ENCODE measurements at regions not wholly inside any gene's neighbourhood (a gene's known extent, or its start where the extent isn't known, plus 50 kb on each side); places are given as distances from the start of the nearest gene placed in this dataset.
A peak's percentile ranks its signal among the peaks of the same experiment; 100 is the strongest.

DNA sequence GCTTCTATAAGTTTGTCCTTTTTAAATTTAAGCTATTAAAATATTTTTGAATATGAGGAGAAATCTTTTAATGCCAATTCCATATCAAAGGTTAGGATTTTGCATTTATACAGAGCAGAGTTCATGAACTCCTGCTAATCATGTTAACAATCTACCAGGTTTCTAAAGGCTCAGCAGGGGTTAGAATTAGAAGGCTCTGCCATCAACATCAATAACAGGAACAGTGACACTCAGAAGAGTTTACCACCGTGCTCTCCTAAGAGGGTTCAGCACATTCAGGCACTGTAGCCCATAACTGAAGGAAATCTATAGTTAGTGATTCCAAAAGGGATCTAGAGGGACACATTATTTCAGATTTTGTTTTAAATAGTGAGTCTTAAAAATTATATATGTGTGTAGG lies 100.1 kb downstream of the HOXA1 start:
- H2AFZ ChIP-seq (ENCODE audit: control insufficient read depth, low read length), result no peak overlapping the region
- H3K9me1 ChIP-seq (ENCODE audit: control insufficient read depth, extremely low read depth, insufficient read depth, low read length), result no peaks in the 10 kb centered on the region
- no peaks in the 10 kb centered on the region for H3K36me3 ChIP-seq (ENCODE audit: control insufficient read depth in 2 of 2, extremely low read depth in 1 of 2, insufficient read depth in 2 of 2, low read length in 2 of 2)
- peaks cover 24% of the 10 kb centered on the region for H3K4me1 ChIP-seq (ENCODE audit: control insufficient read depth, extremely low read depth, insufficient read depth, low read length)
- H3K4me3 ChIP-seq (ENCODE audit: control insufficient read depth in 2 of 3, extremely low read depth in 1 of 3, insufficient read depth in 2 of 3, low read depth in 1 of 3, low read length in 3 of 3), result no peak overlapping the region
- H4K20me1 ChIP-seq (ENCODE audit: control insufficient read depth, extremely low read depth, insufficient read depth, low read length), result no peaks in the 10 kb centered on the region
- no peak overlapping the region for H3K4me2 ChIP-seq (ENCODE audit: control insufficient read depth, extremely low read depth, insufficient read depth, low read depth, low read length)
- H3K79me2 ChIP-seq (ENCODE audit: control insufficient read depth, insufficient read depth, low read length), result no peaks in the 10 kb centered on the region
- H3K9me3 ChIP-seq (ENCODE audit: control insufficient read depth, low read depth, low read length), result no peaks in the 10 kb centered on the region
- dilution Hi-C loops (cut with MboI; ENCODE audit: extremely low pct_ligation_motif_present, low sequenced_read_pairs), result no loop called here
- H3K27me3 ChIP-seq (ENCODE audit: control insufficient read depth, extremely low read depth, insufficient read depth, low read length), result no peaks in the 10 kb centered on the region
- FAIRE-seq (no peak), DNase-seq (ENCODE audit: low read depth, low spot score) (no peak)
- H3K9ac ChIP-seq (ENCODE audit: control insufficient read depth, extremely low read depth, insufficient read depth, low read length), result no peak overlapping the region
- H3K27ac ChIP-seq (ENCODE audit: control insufficient read depth, insufficient read depth, low read length), result no peak overlapping the region
- no peak for TF ChIP-seq EZH2 (IDR thresholded peaks at IDR 0.05; ENCODE audit: low read length)
- TF ChIP-seq, protein P1, sequence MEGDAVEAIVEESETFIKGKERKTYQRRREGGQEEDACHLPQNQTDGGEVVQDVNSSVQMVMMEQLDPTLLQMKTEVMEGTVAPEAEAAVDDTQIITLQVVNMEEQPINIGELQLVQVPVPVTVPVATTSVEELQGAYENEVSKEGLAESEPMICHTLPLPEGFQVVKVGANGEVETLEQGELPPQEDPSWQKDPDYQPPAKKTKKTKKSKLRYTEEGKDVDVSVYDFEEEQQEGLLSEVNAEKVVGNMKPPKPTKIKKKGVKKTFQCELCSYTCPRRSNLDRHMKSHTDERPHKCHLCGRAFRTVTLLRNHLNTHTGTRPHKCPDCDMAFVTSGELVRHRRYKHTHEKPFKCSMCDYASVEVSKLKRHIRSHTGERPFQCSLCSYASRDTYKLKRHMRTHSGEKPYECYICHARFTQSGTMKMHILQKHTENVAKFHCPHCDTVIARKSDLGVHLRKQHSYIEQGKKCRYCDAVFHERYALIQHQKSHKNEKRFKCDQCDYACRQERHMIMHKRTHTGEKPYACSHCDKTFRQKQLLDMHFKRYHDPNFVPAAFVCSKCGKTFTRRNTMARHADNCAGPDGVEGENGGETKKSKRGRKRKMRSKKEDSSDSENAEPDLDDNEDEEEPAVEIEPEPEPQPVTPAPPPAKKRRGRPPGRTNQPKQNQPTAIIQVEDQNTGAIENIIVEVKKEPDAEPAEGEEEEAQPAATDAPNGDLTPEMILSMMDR (optimal IDR thresholded peaks at IDR 0.05 in 1 of 3, IDR thresholded peaks at IDR 0.05 in 1 of 3, conservative IDR thresholded peaks at IDR 0.05 in 1 of 3; ENCODE audit: extremely low read depth in 1 of 3, insufficient read depth in 2 of 3, low read length in 3 of 3), result no peak

DNA sequence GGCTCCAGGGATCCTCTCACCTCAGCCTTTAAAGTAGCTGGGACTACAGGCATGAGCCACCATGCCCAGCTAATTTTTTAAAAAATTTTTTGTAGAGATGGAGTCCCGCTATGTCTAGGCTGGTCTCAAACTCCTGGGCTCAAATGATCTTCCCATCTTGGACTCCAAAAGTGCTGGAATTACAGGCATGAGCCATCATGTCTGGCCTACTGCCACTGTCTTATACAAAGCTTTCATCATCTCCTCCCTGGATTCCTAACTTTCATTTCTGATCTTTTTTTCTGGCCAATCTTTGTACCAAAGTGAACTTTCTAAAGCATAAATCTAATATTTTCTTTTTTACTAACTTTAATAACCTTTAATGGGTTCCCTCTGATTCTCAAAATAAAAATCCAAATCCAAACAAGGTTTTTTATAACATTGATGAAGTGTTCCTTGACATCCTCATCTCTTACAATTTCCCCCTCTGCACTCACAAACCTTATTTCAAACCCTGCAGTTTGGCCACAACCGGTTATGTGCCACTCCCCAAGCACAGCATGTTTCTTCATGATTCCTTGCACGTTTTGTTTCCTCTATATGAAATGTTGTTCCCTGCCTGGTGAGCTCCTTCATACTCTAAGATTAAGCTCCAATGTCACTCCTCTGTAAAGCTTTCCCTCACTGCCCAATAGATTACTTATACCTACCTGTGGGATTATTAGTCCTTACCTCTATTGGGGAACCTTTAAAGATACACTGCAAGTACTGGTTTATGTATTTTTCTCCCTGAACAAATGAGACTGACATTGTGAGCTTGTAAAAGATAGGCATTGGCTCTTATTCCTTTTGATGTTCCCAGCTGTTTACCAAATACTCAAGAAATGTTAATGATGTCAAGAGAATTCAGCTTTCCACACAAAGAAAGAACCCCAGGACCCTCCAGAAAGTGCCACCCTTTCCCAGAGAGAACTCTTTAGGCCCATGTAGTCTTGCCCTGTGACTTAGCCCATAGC lies 101.7 kb downstream of the HOXA1 start:
- TF ChIP-seq, protein P1 (optimal IDR thresholded peaks at IDR 0.05 in 1 of 3, IDR thresholded peaks at IDR 0.05 in 1 of 3, conservative IDR thresholded peaks at IDR 0.05 in 1 of 3; ENCODE audit: extremely low read depth in 1 of 3, insufficient read depth in 2 of 3, low read length in 3 of 3), result no peak
- TF ChIP-seq EZH2 (IDR thresholded peaks at IDR 0.05; ENCODE audit: low read length), result no peak
- Histone ChIP-seq H4K20me1 (ENCODE audit: control insufficient read depth, extremely low read depth, insufficient read depth, low read length) (no peaks in the 10 kb centered on the region), H3K9me3 (ENCODE audit: control insufficient read depth, low read depth, low read length) (no peaks in the 10 kb centered on the region), H3K4me1 (ENCODE audit: control insufficient read depth, extremely low read depth, insufficient read depth, low read length) (peaks cover 35% of the 10 kb centered on the region), H3K27ac (ENCODE audit: control insufficient read depth, insufficient read depth, low read length) (peak overlapping the region; percentile 59), H2AFZ (ENCODE audit: control insufficient read depth, low read length) (peak overlapping the region; percentile 87), H3K4me3 (ENCODE audit: control insufficient read depth in 2 of 3, extremely low read depth in 1 of 3, insufficient read depth in 2 of 3, low read depth in 1 of 3, low read length in 3 of 3) (peak overlapping the region in 1 of 3 experiments; percentile 13), H3K9ac (ENCODE audit: control insufficient read depth, extremely low read depth, insufficient read depth, low read length) (peak overlapping the region; percentile 13), H3K79me2 (ENCODE audit: control insufficient read depth, insufficient read depth, low read length) (no peaks in the 10 kb centered on the region), H3K36me3 (ENCODE audit: control insufficient read depth in 2 of 2, extremely low read depth in 1 of 2, insufficient read depth in 2 of 2, low read length in 2 of 2) (no peaks in the 10 kb centered on the region), H3K4me2 (ENCODE audit: control insufficient read depth, extremely low read depth, insufficient read depth, low read depth, low read length) (peak overlapping the region; percentile 82), H3K27me3 (ENCODE audit: control insufficient read depth, extremely low read depth, insufficient read depth, low read length) (no peaks in the 10 kb centered on the region), H3K9me1 (ENCODE audit: control insufficient read depth, extremely low read depth, insufficient read depth, low read length) (no peaks in the 10 kb centered on the region)
- dilution Hi-C loops (cut with MboI; ENCODE audit: extremely low pct_ligation_motif_present, low sequenced_read_pairs), result no loop called here
- FAIRE-seq (peak; percentile 94), DNase-seq (ENCODE audit: low read depth, low spot score) (no peak)
